Peyer's patch (tissue), 4 donors: ENCODE measurements at regions not wholly inside any gene's neighbourhood (a gene's known extent, or its start where the extent isn't known, plus 50 kb on each side); places are given as distances from the start of the nearest gene placed in this dataset.
A peak's percentile ranks its signal among the peaks of the same experiment; 100 is the strongest.

Experiments used
- DNase-seq, 3 donors: peaks; one replicate each; pipeline ENCODE4 v3.0.0-alpha.2; 2017 to 2019
- H3K27ac ChIP-seq, 4 donors: fragments of 200-600 bp; sonication (generic); one replicate each; pipeline ENCODE4 v1.5.1; 2016 to 2019
- H3K27me3 ChIP-seq, 2 donors: fragments of 200-600 bp; sonication (generic); one replicate each; pipeline ENCODE4 v1.5.1; 2019
- H3K36me3 ChIP-seq, 3 donors: fragments of 200-600 bp; sonication (generic); one replicate each; pipeline ENCODE4 v1.5.1; 2016 to 2019
- H3K4me1 ChIP-seq, 4 donors: fragments of 200-600 bp; sonication (generic); one replicate each; pipeline ENCODE4 v1.5.1; 2016 to 2019
- H3K4me3 ChIP-seq, 4 donors: fragments of 200-600 bp; sonication (generic); 1 replicate in 3 of 4; 2 replicates in 1 of 4; pipeline ENCODE4 v1.5.1; 2016 to 2019; ENCODE audit warnings: mild to moderate bottlenecking in 1 of 4
- H3K9me3 ChIP-seq, 4 donors: fragments of 200-600 bp; sonication (generic); one replicate each; pipeline ENCODE4 v1.5.1; 2016 to 2019; ENCODE audit warnings: mild to moderate bottlenecking in 1 of 4
- CTCF ChIP-seq, 6 experiments: fragments of 450-650 bp in 4 of 6; fragments of 200-600 bp in 2 of 6; sonication (generic) in 1 of 6; IDR thresholded peaks; one replicate each; pipeline ENCODE4 v1.5.1; 2017 to 2019; ENCODE audit warnings: antibody characterized with exemption in 6 of 6, mild to moderate bottlenecking in 3 of 6, moderate library complexity in 1 of 6
- POLR2A ChIP-seq, 2 donors: fragments of 450-650 bp; IDR thresholded peaks; one replicate each; pipeline ENCODE4 v1.5.1; 2017; ENCODE audit warnings: antibody characterized with exemption in 2 of 2, mild to moderate bottlenecking in 2 of 2, moderate library complexity in 2 of 2

DNA sequence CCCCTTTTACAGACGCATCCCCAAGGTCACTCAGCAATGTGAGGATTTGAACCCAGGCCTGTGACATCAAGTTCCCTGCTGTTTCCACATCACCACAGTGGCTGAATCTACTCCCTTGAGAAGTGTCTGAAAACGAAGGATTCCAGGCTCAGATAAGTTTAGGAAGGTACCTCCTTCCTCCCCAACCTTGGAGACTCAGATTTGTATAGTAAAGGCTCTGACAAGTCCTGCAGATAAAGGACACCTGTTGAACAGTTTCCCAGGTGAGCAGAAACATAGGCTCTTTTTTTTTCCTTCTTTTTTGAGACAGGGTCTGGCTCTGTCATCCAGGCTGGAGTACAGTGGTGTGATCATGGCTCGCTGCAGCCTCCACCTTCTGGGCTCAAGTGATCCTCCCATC lies 56.4 kb upstream of the PTPRS start:
- H3K27me3 ChIP-seq: peaks cover 0 to 6% of the 10 kb centered on the region in 2 donors
- H3K4me1 ChIP-seq: no peaks in the 10 kb centered on the region
- H3K36me3 ChIP-seq: no peaks in the 10 kb centered on the region
- H3K4me3 ChIP-seq: no peak overlapping the region
- peaks cover 0 to 5% (median 0%) of the 10 kb centered on the region in 4 donors for H3K9me3 ChIP-seq
- TF ChIP-seq POLR2A (IDR thresholded peaks at IDR 0.05) (no peak), CTCF (IDR thresholded peaks at IDR 0.05) (no peak)
- DNase-seq: no peak
- H3K27ac ChIP-seq: no peak overlapping the region

GRCh38 chr19:5397804-5398692 lies 57.2 kb upstream of the ZNRF4 start:
- Histone ChIP-seq H3K27me3 (peaks cover 0 to 6% of the 10 kb centered on the region in 2 donors), H3K36me3 (no peaks in the 10 kb centered on the region), H3K27ac (no peak overlapping the region), H3K4me3 (no peak overlapping the region), H3K9me3 (peaks cover 0 to 5% (median 0%) of the 10 kb centered on the region in 4 donors), H3K4me1 (no peaks in the 10 kb centered on the region)
- no peak for DNase-seq
- TF ChIP-seq POLR2A (IDR thresholded peaks at IDR 0.05) (no peak), CTCF (IDR thresholded peaks at IDR 0.05) (no peak)

- TF ChIP-seq POLR2A (IDR thresholded peaks at IDR 0.05) (no peak), CTCF (IDR thresholded peaks at IDR 0.05) (no peak)
- H3K27me3 ChIP-seq: peaks cover 0 to 6% of the 10 kb centered on the region in 2 donors
- H3K4me1 ChIP-seq: no peaks in the 10 kb centered on the region
- H3K4me3 ChIP-seq: no peak overlapping the region
- H3K9me3 ChIP-seq: peaks cover 0 to 5% (median 0%) of the 10 kb centered on the region in 4 donors
- no peaks in the 10 kb centered on the region for H3K36me3 ChIP-seq
- DNase-seq: no peak
- no peak overlapping the region for H3K27ac ChIP-seq
Measured at GRCh38 chr19:5398693-5399057, 56.5 kb upstream of the ZNRF4 start.

GRCh38 chr19:5403968-5404640 lies 51.1 kb upstream of the ZNRF4 start:
- TF ChIP-seq CTCF (IDR thresholded peaks at IDR 0.05) (no peak), POLR2A (IDR thresholded peaks at IDR 0.05) (no peak)
- Histone ChIP-seq H3K36me3 (no peaks in the 10 kb centered on the region), H3K27ac (no peak overlapping the region), H3K27me3 (no peaks in the 10 kb centered on the region), H3K4me3 (no peak overlapping the region), H3K9me3 (no peaks in the 10 kb centered on the region), H3K4me1 (no peaks in the 10 kb centered on the region)
- DNase-seq: peak in 2 of 3 donors; percentile 55 to 56
